Trophoblast cell (in vitro differentiated cells and primary cell): ENCODE measurements at regions not wholly inside any gene's neighbourhood (a gene's known extent, or its start where the extent isn't known, plus 50 kb on each side); places are given as distances from the start of the nearest gene placed in this dataset.
A peak's percentile ranks its signal among the peaks of the same experiment; 100 is the strongest.
"Not testable (repeated sequence)": the region's sequence is repeated elsewhere in the genome, so short reads cannot be mapped to it uniquely, and the experiment has no call there.

Source experiments
- DNase-seq, 2 donors: peaks; one replicate each; pipeline ENCODE4 v3.0.0-alpha.2; 2016
- H2AFZ ChIP-seq: 2 replicates; pipeline ENCODE4 v1.6.1; 2013; ENCODE audit warnings: low read length, moderate library complexity, mild to moderate bottlenecking; ENCODE audit not compliant: insufficient read depth, poor library complexity
- H2AK5ac ChIP-seq: 2 replicates; pipeline ENCODE4 v1.6.1; 2013; ENCODE audit warnings: mild to moderate bottlenecking, low read length
- H2BK120ac ChIP-seq: 2 replicates; pipeline ENCODE4 v1.6.1; 2013; ENCODE audit warnings: low read length, mild to moderate bottlenecking, moderate library complexity; ENCODE audit not compliant: insufficient read depth, poor library complexity
- H2BK12ac ChIP-seq: 2 replicates; pipeline ENCODE4 v1.6.1; 2013; ENCODE audit warnings: mild to moderate bottlenecking, low read length, moderate library complexity
- H2BK5ac ChIP-seq: 2 replicates; pipeline ENCODE4 v1.6.1; 2013; ENCODE audit warnings: low read length, low read depth, moderate library complexity, mild to moderate bottlenecking; ENCODE audit not compliant: poor library complexity
- H3K14ac ChIP-seq: 2 replicates; pipeline ENCODE4 v1.6.1; 2013; ENCODE audit warnings: mild to moderate bottlenecking, low read length
- H3K18ac ChIP-seq: 2 replicates; pipeline ENCODE4 v1.6.1; 2013; ENCODE audit warnings: mild to moderate bottlenecking, low read length
- H3K23ac ChIP-seq: 2 replicates; pipeline ENCODE4 v1.6.1; 2013; ENCODE audit warnings: low read length
- H3K27ac ChIP-seq: 2 replicates; pipeline ENCODE4 v1.5.1; 2013; ENCODE audit warnings: low read depth, mild to moderate bottlenecking, inconsistent platforms, low read length, moderate library complexity
- H3K27me3 ChIP-seq: 2 replicates; pipeline ENCODE4 v1.6.1; 2013; ENCODE audit warnings: inconsistent platforms, mild to moderate bottlenecking, low read length, moderate library complexity; ENCODE audit not compliant: insufficient read depth
- H3K36me3 ChIP-seq, 2 experiments: 1 replicate in 1 of 2; 2 replicates in 1 of 2; pipeline ENCODE4 v1.6.1; 2013; ENCODE audit warnings: low read length in 2 of 2, mild to moderate bottlenecking in 2 of 2, moderate library complexity in 1 of 2; ENCODE audit not compliant: insufficient read depth in 2 of 2, control insufficient read depth in 1 of 2
- H3K4ac ChIP-seq: 2 replicates; pipeline ENCODE4 v1.6.1; 2013; ENCODE audit warnings: low read depth, mild to moderate bottlenecking, low read length, moderate library complexity
- H3K4me1 ChIP-seq, 2 experiments: 1 replicate in 1 of 2; 2 replicates in 1 of 2; pipeline ENCODE4 v1.6.1; 2013; ENCODE audit warnings: low read length in 2 of 2, mild to moderate bottlenecking in 2 of 2, moderate library complexity in 1 of 2; ENCODE audit not compliant: insufficient read depth in 2 of 2, control insufficient read depth in 1 of 2
- H3K4me2 ChIP-seq: 2 replicates; pipeline ENCODE4 v1.6.1; 2013; ENCODE audit warnings: inconsistent platforms, mild to moderate bottlenecking, low read length, moderate library complexity
- H3K4me3 ChIP-seq: 2 replicates; pipeline ENCODE4 v1.5.1; 2013; ENCODE audit warnings: mild to moderate bottlenecking, low read depth, low read length, inconsistent platforms
- H3K79me1 ChIP-seq: one replicate; pipeline ENCODE4 v1.6.1; 2013; ENCODE audit warnings: low read length
- H3K79me2 ChIP-seq: 2 replicates; pipeline ENCODE4 v1.6.1; 2013; ENCODE audit warnings: low read length, mild to moderate bottlenecking; ENCODE audit not compliant: control insufficient read depth, insufficient read depth, poor library complexity
- H3K9ac ChIP-seq: 2 replicates; pipeline ENCODE4 v1.6.1; 2013; ENCODE audit warnings: mild to moderate bottlenecking, low read length
- H3K9me3 ChIP-seq: 2 replicates; pipeline ENCODE4 v1.6.1; 2013; ENCODE audit warnings: low read depth, mild to moderate bottlenecking, control low read depth, inconsistent platforms, low read length; ENCODE audit not compliant: insufficient read depth
- H4K12ac ChIP-seq: 2 replicates; pipeline ENCODE4 v1.6.1; 2013; ENCODE audit warnings: low read depth, mild to moderate bottlenecking, low read length, moderate library complexity
- H4K8ac ChIP-seq: 2 replicates; pipeline ENCODE4 v1.6.1; 2013; ENCODE audit warnings: low read depth, mild to moderate bottlenecking, low read length, moderate library complexity
- H4K91ac ChIP-seq: one replicate; pipeline ENCODE4 v1.6.1; 2013; ENCODE audit warnings: low read depth, mild to moderate bottlenecking, low read length, moderate library complexity
- WGBS: extraction: QIAGEN DNeasy Blood & Tissue Kit; methylation state at CpG from one replicate; pipeline ENCODE4 v1.1.7; 2013; ENCODE audit warnings: missing lambda C conversion rate; ENCODE audit not compliant: insufficient read length, insufficient coverage; ENCODE audit errors: extremely low coverage; 5-methylcytosine and 5-hydroxymethylcytosine counted together

GRCh38 chr5:176067162-176067561 is 99.0 kb upstream of the THOC3 start:
- not testable (repeated sequence) for H3K23ac ChIP-seq, H4K8ac ChIP-seq, H3K4me1 ChIP-seq, H4K91ac ChIP-seq, DNase-seq, H3K27me3 ChIP-seq, H2BK12ac ChIP-seq, H3K9me3 ChIP-seq, H2BK120ac ChIP-seq, H3K14ac ChIP-seq, H3K36me3 ChIP-seq, H3K4ac ChIP-seq, H3K27ac ChIP-seq, H3K79me2 ChIP-seq, H2AK5ac ChIP-seq, H3K4me2 ChIP-seq, H3K18ac ChIP-seq, H4K12ac ChIP-seq, H3K9ac ChIP-seq, H3K79me1 ChIP-seq, H2AFZ ChIP-seq, H3K4me3 ChIP-seq, H2BK5ac ChIP-seq
- no CpG with 5 or more reads among the region's 1 CpG for WGBS

- not testable (repeated sequence) for H4K91ac ChIP-seq, H3K9ac ChIP-seq, H2BK5ac ChIP-seq, H3K79me2 ChIP-seq, H4K8ac ChIP-seq, H3K14ac ChIP-seq, H3K79me1 ChIP-seq, H3K23ac ChIP-seq, H4K12ac ChIP-seq, H3K9me3 ChIP-seq, H2BK12ac ChIP-seq, H3K4me2 ChIP-seq, H3K27me3 ChIP-seq, H2AK5ac ChIP-seq, H2AFZ ChIP-seq, H3K4me3 ChIP-seq, H3K36me3 ChIP-seq, H2BK120ac ChIP-seq, H3K27ac ChIP-seq, H3K18ac ChIP-seq, H3K4me1 ChIP-seq, H3K4ac ChIP-seq
- WGBS = no CpG with 5 or more reads among the region's 5 CpGs
- peak in 1 of 2 donors; percentile 26 for DNase-seq
Observed at GRCh38 chr5:176067948-176068347, 99.8 kb upstream of the THOC3 start.

GRCh38 chr5:176073996-176074571 is 106.0 kb upstream of the THOC3 start:
- not testable (repeated sequence) for H3K4me2 ChIP-seq, H3K4me3 ChIP-seq, H4K91ac ChIP-seq, H3K9ac ChIP-seq, H3K4ac ChIP-seq, H3K79me1 ChIP-seq, H3K27ac ChIP-seq, H4K12ac ChIP-seq, H2BK12ac ChIP-seq, H3K36me3 ChIP-seq, DNase-seq, H2BK5ac ChIP-seq, H3K79me2 ChIP-seq, H3K27me3 ChIP-seq, H3K4me1 ChIP-seq, H4K8ac ChIP-seq, H3K14ac ChIP-seq, H3K23ac ChIP-seq, H2AK5ac ChIP-seq, H2BK120ac ChIP-seq, H3K18ac ChIP-seq, H2AFZ ChIP-seq, H3K9me3 ChIP-seq
- WGBS = no CpG with 5 or more reads among the region's 9 CpGs

- H3K4ac ChIP-seq, H3K27me3 ChIP-seq, H3K79me1 ChIP-seq, H3K36me3 ChIP-seq, H4K8ac ChIP-seq, H3K9me3 ChIP-seq, H2AK5ac ChIP-seq, H3K9ac ChIP-seq, H2BK5ac ChIP-seq, H3K27ac ChIP-seq, H3K4me3 ChIP-seq, H2BK120ac ChIP-seq, H3K79me2 ChIP-seq, DNase-seq, H3K23ac ChIP-seq, H4K12ac ChIP-seq, H4K91ac ChIP-seq, H3K14ac ChIP-seq, H3K4me2 ChIP-seq, H2BK12ac ChIP-seq, H2AFZ ChIP-seq, H3K4me1 ChIP-seq, H3K18ac ChIP-seq: not testable (repeated sequence)
- WGBS = no CpG with 5 or more reads among the region's 9 CpGs
Observed at GRCh38 chr5:176083717-176084116, 115.6 kb upstream of the THOC3 start.
